ENCODE measurements at regions not wholly inside any gene's neighbourhood (a gene's known extent, or its start where the extent isn't known, plus 50 kb on each side); places are given as distances from the start of the nearest gene placed in this dataset.

DNA sequence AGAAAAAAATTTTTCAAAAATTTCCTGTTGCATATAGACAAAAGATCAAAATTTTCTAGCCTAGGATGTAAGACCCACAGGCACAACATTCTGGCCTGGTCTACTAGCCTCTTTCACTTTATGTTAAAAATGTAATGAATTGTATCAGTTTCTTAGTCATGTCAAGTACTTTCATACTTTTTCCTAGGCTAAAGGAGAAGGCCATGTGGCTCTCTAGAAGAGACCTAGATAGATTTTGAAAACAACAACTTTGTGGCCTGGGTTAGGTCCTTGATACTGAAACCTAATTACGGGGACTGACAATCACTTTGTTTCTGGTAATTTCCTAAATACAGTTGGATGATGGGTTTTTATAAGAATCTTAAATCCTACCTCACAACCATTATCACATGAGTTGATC, 74.8 kb upstream of the FSIP2 start:
- TF ChIP-seq, protein P1, sequence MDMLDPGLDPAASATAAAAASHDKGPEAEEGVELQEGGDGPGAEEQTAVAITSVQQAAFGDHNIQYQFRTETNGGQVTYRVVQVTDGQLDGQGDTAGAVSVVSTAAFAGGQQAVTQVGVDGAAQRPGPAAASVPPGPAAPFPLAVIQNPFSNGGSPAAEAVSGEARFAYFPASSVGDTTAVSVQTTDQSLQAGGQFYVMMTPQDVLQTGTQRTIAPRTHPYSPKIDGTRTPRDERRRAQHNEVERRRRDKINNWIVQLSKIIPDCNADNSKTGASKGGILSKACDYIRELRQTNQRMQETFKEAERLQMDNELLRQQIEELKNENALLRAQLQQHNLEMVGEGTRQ (IDR thresholded peaks at IDR 0.05; ENCODE audit: low read length), result no peak
- no peak for TF ChIP-seq TBP (IDR thresholded peaks at IDR 0.05; ENCODE audit: low read depth, low read length)
- TF ChIP-seq, protein P2, sequence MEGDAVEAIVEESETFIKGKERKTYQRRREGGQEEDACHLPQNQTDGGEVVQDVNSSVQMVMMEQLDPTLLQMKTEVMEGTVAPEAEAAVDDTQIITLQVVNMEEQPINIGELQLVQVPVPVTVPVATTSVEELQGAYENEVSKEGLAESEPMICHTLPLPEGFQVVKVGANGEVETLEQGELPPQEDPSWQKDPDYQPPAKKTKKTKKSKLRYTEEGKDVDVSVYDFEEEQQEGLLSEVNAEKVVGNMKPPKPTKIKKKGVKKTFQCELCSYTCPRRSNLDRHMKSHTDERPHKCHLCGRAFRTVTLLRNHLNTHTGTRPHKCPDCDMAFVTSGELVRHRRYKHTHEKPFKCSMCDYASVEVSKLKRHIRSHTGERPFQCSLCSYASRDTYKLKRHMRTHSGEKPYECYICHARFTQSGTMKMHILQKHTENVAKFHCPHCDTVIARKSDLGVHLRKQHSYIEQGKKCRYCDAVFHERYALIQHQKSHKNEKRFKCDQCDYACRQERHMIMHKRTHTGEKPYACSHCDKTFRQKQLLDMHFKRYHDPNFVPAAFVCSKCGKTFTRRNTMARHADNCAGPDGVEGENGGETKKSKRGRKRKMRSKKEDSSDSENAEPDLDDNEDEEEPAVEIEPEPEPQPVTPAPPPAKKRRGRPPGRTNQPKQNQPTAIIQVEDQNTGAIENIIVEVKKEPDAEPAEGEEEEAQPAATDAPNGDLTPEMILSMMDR (IDR thresholded peaks at IDR 0.05; ENCODE audit: control extremely low read depth in 1 of 3, insufficient read depth in 1 of 3, low read depth in 1 of 3, low read length in 3 of 3), result no peak

Data from H1 (cell line).